ENCODE measurements at regions not wholly inside any gene's neighbourhood (a gene's known extent, or its start where the extent isn't known, plus 50 kb on each side); places are given as distances from the start of the nearest gene placed in this dataset.
"Not testable (repeated sequence)": the region's sequence is repeated elsewhere in the genome, so short reads cannot be mapped to it uniquely, and the experiment has no call there.

GRCh38 chr7:106713452-106713851 is 52.5 kb upstream of the CCDC71L start:
- DNase-seq (ENCODE audit: low read depth in 2 of 2, low spot score in 1 of 2): not testable (repeated sequence)

GRCh38 chr7:106714590-106715442 is 53.9 kb upstream of the CCDC71L start:
- not testable (repeated sequence) for DNase-seq (ENCODE audit: low read depth in 2 of 2, low spot score in 1 of 2)

- no peak for DNase-seq (ENCODE audit: low read depth in 2 of 2, low spot score in 1 of 2)
These were observed 54.8 kb upstream of the CCDC71L start for GRCh38 chr7:106715730-106716129.

GRCh38 chr7:106717254-106717954 is 56.4 kb upstream of the CCDC71L start:
- no peak for DNase-seq (ENCODE audit: low read depth in 2 of 2, low spot score in 1 of 2)

DNA sequence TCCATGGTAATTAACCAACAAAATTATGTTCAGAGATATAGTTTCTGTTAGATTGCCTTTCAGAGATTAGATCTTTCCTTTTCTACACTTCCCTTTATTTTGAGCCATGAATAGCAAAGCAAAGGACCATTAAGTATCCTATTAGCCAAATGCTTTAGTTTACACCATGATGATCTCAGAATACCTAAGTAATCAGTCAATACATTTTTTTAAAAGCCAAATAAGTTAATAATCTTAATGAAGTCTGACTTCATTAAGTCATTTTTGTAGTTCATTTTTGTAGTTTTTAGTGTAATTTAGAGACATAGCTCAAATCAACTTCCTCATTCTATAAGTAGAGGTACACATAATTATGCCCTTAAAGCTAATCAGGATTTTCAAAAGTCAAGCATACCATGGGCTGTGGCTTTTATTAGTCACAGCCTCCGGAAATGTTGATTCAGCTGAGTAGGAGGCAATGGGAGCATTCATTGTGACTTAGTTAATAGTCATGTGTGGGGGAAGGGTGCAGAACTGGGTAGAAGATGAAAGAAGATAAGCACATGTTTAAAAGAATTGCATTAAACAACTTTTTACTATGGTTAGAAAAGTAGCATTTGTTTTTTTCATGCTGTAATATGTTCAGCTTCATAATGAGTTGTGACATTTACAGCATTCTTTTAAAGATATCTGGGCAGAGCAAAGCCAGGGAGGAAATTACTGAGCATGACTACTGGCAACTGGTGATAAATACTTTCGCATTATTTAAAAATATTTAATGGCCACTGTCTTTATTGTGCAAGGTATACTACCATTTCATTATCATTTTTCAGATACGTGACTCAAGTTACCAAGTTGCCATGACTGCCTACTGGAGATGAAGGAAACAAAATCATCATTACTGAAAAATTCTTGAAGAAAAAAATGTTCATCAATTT is 57.3 kb upstream of the CCDC71L start:
- peak; percentile 32 to 51 for DNase-seq (ENCODE audit: low read depth in 2 of 2, low spot score in 1 of 2)

DNA sequence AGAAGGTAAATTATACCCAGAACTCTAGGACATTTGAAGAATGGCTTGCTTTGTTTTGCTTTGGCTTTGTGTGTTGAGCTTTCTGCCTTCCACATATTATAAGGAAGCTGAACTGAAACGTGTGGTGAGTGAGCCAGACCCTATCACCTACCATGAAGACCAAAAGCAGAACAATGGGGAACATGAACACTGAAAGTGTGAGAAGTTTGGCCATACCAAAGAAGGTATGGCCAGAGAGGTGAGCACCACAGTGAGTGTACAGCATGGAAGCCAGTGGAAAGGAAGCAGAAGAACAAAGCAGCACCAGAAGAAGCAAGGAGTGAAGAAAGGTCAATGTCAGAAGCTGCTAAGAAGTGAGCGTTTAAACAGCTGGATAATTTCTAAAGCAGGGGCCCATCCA is 59.7 kb upstream of the CCDC71L start:
- no peak for DNase-seq (ENCODE audit: low read depth in 2 of 2, low spot score in 1 of 2)

- no peak for DNase-seq (ENCODE audit: low read depth in 2 of 2, low spot score in 1 of 2)
These were observed 61.1 kb upstream of the CCDC71L start for GRCh38 chr7:106721816-106722785.

DNA sequence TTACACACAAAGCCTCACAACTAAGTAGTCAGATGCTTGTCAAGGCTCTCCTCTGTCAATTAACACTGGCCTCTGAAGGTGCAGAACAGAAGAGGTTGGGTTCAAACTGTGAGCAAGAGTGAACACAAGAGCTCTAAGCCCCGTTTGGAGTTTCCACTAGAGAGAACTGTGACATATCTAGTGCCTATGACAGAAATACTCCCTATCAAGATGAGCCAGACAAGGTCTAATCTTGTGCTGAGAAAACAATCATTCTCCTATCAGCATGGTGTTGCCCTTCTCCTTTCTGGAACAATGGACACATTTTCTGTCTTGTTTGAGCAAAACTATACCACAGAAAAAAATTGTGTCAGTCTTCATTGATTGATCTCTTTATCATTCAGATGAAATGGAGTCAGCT is 62.4 kb upstream of the CCDC71L start:
- no peak for DNase-seq (ENCODE audit: low read depth in 2 of 2, low spot score in 1 of 2)

DNA sequence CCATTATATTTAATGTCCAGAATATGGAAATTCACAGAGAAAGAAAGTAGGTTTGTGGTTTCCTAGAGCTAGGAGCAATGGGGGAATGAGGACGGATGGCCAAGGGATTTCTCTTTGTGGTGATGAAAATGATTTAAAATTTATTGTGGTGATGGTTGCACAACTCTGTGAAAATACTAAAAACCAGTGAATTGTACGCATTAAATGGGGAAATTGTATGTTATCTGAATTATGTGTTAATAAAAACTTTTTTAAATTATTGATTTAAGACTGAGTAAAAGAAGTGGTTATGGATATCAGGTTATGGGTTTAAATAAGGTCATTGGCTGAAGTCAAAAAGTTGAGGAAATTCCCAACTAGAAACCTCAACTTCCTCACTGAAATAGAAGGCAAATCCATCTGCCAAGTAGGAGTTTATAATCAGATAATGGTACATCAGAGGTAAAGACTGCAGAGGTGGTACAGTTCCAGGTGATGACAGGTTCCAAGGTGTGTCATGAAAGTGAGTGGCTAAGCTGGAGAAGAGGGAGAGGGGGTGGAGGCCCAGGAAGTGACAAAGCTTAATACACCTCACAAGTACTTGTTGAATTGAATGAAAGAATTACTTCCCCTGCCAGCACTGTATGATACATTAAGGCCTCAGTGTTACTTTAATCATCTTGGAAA is 68.9 kb upstream of the CCDC71L start:
- no peak for DNase-seq (ENCODE audit: low read depth in 2 of 2, low spot score in 1 of 2)

- DNase-seq (ENCODE audit: low read depth in 2 of 2, low spot score in 1 of 2): no peak
These were observed 70.2 kb upstream of the CCDC71L start for GRCh38 chr7:106731187-106731586.

GRCh38 chr7:106731646-106732444 is 70.9 kb upstream of the CCDC71L start:
- no peak for DNase-seq (ENCODE audit: low read depth in 2 of 2, low spot score in 1 of 2)

DNA sequence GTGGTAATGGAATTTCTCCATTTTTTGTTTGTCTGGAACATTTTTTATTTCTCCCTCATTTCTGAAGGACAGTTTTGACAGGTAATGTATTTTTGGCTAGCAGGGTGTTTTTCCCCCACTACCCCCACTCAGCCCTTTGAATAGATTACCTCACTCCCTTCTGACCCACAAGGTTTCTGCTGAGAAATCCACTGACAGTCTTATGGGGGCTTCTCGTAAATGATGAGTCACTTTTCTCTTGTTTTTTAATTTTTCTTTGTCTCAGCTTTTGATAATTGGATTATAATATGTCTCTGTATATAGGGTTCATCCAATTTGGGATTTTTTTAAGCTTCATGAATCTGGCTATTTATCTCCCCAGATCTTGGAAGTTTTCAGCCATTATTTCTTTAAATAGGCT is 74.7 kb upstream of the CCDC71L start:
- no peak for DNase-seq (ENCODE audit: low read depth in 2 of 2, low spot score in 1 of 2)

GRCh38 chr7:106736123-106736507 is 75.2 kb upstream of the CCDC71L start:
- DNase-seq (ENCODE audit: low read depth in 2 of 2, low spot score in 1 of 2): no peak

DNA sequence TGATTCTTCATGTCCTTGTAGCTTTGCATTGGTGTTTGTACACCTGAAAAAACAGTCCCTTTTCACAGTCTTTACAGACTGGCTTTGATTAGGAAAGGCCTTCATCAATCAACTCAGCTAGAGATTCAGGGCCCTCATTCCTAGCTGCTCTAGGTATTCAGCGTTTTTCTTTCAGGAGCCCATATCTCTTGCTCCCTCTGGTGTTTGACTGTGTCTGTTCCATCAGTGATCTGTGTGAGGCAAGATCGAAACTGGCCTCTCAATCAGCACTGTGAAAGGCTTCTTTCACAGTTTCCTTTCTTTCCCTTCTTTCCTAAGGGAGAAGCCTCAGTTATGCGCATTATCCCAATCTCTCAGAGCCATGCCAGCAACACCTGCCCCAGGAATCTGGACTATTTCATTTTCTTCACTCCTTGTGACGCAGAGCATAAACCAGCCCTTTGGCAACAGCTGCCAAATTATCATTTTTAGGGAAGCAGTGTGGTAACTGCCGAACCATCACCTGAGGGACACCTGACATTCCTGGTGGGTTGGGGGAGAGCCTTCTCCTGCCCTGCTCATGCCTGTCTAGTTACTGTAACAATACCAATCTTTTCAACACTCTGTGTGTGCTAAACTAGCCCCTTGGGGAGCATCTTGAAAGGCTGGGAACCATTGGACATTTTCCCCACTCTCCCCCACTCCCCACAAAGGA is 75.7 kb upstream of the CCDC71L start:
- peak in 1 of 2 donors; percentile 6 for DNase-seq (ENCODE audit: low read depth in 2 of 2, low spot score in 1 of 2)

DNA sequence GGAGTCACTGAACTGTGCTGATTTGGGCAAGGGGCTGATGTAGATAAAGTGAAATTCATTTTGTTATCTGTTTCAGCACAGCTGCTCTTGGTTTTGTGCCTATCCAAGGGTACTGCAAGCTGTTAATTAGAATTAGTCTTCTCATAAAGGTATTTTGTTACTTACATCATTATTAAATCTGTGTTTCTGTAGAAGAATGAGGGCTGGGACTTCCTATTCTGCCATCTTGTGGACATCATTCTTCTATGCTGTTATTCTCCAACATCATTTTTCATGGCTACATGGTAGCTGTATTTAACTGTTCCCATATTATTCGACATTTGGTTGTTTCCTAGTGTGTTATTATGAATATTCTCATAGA is 76.2 kb upstream of the CCDC71L start:
- no peak for DNase-seq (ENCODE audit: low read depth in 2 of 2, low spot score in 1 of 2)

DNA sequence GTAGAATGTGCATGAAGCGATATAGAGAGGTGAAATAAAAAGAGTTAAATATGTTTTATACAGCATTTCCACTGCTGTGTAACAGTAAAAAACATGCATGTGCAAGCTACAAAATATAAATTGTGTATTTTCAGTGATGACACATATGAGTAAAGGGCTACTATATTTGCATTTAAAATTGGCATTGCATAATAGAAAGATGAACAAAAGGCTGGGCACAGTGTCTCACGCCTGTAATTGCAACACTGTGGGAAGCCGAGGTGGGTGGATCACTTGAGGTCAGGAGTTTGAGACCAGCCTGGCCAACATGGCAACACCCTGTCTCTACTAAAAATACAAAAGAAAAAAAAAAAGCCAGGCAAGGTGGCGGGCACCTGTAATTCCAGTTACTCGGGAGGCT is 79.8 kb upstream of the CCDC71L start:
- no peak for DNase-seq (ENCODE audit: low read depth in 2 of 2, low spot score in 1 of 2)

DNA sequence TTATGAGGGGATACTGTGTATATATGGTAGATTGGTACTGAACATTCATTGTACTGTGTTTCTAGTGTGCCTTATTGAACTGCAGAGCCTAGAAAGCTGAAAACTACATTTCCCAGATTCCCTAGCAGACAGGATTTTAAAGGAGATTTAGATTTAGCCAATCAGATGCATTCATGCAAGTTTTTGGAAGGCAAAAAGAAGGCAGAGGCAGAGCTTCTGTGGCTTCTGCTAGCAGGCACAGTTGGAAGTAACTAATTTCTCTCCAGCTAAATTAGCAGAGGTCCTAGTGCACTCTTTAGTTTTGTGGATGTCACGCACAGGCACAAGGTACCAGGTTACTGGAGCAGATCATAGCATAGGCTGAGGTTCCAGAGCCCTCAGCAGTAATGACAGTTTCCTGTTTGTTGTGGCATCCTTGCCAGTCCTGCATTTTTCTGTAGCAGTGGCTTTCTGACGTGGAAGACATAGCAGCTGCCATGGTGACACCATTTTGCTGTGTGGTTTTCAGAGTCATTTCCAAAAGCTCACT is 83.7 kb upstream of the CCDC71L start:
- DNase-seq (ENCODE audit: low read depth in 2 of 2, low spot score in 1 of 2): no peak

- DNase-seq (ENCODE audit: low read depth in 2 of 2, low spot score in 1 of 2): not testable (repeated sequence)
These were observed 86.3 kb upstream of the CCDC71L start for GRCh38 chr7:106747301-106747700.

Measured in stimulated activated CD8-positive, alpha-beta memory T cell treated with anti-CD3 and anti-CD28 coated beads, Interleukin-4, amount 100 ng/mL, for 1 hour (primary cell).